ENCODE measurements at regions not wholly inside any gene's neighbourhood (a gene's known extent, or its start where the extent isn't known, plus 50 kb on each side); places are given as distances from the start of the nearest gene placed in this dataset.

GRCh38 chr5:60141119-60141518 lies 247.6 kb upstream of the PDE4D start:
- TF ChIP-seq CTCF (IDR thresholded peaks at IDR 0.05) (no peak), EP300 (IDR thresholded peaks at IDR 0.05) (no peak), POLR2A (IDR thresholded peaks at IDR 0.05) (no peak), POLR2AphosphoS5 (IDR thresholded peaks at IDR 0.05) (no peak)

Data from suprapubic skin (tissue), 4 donors.